ENCODE measurements at regions not wholly inside any gene's neighbourhood (a gene's known extent, or its start where the extent isn't known, plus 50 kb on each side); places are given as distances from the start of the nearest gene placed in this dataset.

DNA sequence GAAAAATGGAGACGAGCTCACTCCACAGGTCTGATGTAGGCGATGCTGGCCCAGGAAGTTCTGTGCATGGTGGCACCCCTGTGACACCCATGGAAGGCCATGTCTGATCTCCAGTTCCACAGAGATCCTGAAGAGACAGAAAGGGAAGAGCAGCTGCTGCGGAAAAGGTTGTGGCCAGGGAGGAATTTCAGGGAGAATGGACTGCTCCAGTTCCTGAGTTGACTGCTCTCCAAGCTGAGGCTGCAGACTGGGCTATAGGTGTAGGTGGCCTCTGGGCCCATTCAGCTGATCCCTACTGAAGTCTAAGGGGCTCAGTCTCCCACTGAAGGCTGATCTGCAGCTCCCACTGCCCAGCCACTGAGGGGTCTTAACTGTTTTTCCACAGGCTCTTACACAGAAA lies 89.2 kb downstream of the ETS2 start:
- Histone ChIP-seq H3K4me3 (no peak overlapping the region), H3K27ac (ENCODE audit: low read depth) (no peak overlapping the region), H2AFZ (no peak overlapping the region; the same call in 1 of the 2 replicates), H3K36me3 (ENCODE audit: insufficient read depth) (no peaks in the 10 kb centered on the region), H3K27me3 (ENCODE audit: insufficient read depth) (no peaks in the 10 kb centered on the region), H3F3A (replicated peaks; ENCODE audit: low read depth) (no peaks in the 10 kb centered on the region), H3K4me2 (no peak overlapping the region), H3K4me1 (ENCODE audit: insufficient read depth) (no peaks in the 10 kb centered on the region), H3K79me2 (replicated peaks; ENCODE audit: insufficient read depth) (no peaks in the 10 kb centered on the region), H4K20me1 (replicated peaks; ENCODE audit: insufficient read depth) (no peaks in the 10 kb centered on the region), H3K9me2 (ENCODE audit: insufficient read depth) (0 out of 2 replicates have a peak, but pooled peaks cover 4% of the 10 kb centered on the region)
- Mint-ChIP-seq H3K36me3 (ENCODE audit: low read depth) (no peaks in the 10 kb centered on the region), H3K4me3 (no peak overlapping the region), H3K27me3 (ENCODE audit: insufficient read depth, low read depth, poor library complexity) (peaks cover 1% of the 10 kb centered on the region), H3K9me3 (peaks cover 6% of the 10 kb centered on the region; the same call in 1 of the 3 replicates), H3K27ac (no peak overlapping the region), H3K4me1 (no peaks in the 10 kb centered on the region)
- TF ChIP-seq, protein P1, sequence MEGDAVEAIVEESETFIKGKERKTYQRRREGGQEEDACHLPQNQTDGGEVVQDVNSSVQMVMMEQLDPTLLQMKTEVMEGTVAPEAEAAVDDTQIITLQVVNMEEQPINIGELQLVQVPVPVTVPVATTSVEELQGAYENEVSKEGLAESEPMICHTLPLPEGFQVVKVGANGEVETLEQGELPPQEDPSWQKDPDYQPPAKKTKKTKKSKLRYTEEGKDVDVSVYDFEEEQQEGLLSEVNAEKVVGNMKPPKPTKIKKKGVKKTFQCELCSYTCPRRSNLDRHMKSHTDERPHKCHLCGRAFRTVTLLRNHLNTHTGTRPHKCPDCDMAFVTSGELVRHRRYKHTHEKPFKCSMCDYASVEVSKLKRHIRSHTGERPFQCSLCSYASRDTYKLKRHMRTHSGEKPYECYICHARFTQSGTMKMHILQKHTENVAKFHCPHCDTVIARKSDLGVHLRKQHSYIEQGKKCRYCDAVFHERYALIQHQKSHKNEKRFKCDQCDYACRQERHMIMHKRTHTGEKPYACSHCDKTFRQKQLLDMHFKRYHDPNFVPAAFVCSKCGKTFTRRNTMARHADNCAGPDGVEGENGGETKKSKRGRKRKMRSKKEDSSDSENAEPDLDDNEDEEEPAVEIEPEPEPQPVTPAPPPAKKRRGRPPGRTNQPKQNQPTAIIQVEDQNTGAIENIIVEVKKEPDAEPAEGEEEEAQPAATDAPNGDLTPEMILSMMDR (conservative IDR thresholded peaks at IDR 0.05; ENCODE audit: low read depth in 2 of 2): no peak
- TF ChIP-seq, protein P2, sequence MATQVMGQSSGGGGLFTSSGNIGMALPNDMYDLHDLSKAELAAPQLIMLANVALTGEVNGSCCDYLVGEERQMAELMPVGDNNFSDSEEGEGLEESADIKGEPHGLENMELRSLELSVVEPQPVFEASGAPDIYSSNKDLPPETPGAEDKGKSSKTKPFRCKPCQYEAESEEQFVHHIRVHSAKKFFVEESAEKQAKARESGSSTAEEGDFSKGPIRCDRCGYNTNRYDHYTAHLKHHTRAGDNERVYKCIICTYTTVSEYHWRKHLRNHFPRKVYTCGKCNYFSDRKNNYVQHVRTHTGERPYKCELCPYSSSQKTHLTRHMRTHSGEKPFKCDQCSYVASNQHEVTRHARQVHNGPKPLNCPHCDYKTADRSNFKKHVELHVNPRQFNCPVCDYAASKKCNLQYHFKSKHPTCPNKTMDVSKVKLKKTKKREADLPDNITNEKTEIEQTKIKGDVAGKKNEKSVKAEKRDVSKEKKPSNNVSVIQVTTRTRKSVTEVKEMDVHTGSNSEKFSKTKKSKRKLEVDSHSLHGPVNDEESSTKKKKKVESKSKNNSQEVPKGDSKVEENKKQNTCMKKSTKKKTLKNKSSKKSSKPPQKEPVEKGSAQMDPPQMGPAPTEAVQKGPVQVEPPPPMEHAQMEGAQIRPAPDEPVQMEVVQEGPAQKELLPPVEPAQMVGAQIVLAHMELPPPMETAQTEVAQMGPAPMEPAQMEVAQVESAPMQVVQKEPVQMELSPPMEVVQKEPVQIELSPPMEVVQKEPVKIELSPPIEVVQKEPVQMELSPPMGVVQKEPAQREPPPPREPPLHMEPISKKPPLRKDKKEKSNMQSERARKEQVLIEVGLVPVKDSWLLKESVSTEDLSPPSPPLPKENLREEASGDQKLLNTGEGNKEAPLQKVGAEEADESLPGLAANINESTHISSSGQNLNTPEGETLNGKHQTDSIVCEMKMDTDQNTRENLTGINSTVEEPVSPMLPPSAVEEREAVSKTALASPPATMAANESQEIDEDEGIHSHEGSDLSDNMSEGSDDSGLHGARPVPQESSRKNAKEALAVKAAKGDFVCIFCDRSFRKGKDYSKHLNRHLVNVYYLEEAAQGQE (IDR thresholded peaks at IDR 0.05; ENCODE audit: unreplicated experiment): no peak
- TF ChIP-seq POLR2AphosphoS5 (IDR thresholded peaks at IDR 0.05; ENCODE audit: low read depth) (no peak), ZNF114 (CRISPR knock-in tag; IDR thresholded peaks at IDR 0.05) (no peak), ZNF331 (CRISPR knock-in tag; IDR thresholded peaks at IDR 0.05; ENCODE audit: low read depth) (no peak), EZH2phosphoT487 (IDR thresholded peaks at IDR 0.05; ENCODE audit: unreplicated experiment) (no peak), EZH2 (IDR thresholded peaks at IDR 0.05; ENCODE audit: low read depth, unreplicated experiment) (no peak), STAT1 (IDR thresholded peaks at IDR 0.05; ENCODE audit: unreplicated experiment) (no peak), NANOG (IDR thresholded peaks at IDR 0.05; ENCODE audit: borderline replicate concordance) (no peak), CREB1 (CRISPR knock-in tag; IDR thresholded peaks at IDR 0.05; ENCODE audit: low read depth) (no peak), JUNB (IDR thresholded peaks at IDR 0.05; ENCODE audit: unreplicated experiment) (no peak)
- TF ChIP-seq, protein P3, sequence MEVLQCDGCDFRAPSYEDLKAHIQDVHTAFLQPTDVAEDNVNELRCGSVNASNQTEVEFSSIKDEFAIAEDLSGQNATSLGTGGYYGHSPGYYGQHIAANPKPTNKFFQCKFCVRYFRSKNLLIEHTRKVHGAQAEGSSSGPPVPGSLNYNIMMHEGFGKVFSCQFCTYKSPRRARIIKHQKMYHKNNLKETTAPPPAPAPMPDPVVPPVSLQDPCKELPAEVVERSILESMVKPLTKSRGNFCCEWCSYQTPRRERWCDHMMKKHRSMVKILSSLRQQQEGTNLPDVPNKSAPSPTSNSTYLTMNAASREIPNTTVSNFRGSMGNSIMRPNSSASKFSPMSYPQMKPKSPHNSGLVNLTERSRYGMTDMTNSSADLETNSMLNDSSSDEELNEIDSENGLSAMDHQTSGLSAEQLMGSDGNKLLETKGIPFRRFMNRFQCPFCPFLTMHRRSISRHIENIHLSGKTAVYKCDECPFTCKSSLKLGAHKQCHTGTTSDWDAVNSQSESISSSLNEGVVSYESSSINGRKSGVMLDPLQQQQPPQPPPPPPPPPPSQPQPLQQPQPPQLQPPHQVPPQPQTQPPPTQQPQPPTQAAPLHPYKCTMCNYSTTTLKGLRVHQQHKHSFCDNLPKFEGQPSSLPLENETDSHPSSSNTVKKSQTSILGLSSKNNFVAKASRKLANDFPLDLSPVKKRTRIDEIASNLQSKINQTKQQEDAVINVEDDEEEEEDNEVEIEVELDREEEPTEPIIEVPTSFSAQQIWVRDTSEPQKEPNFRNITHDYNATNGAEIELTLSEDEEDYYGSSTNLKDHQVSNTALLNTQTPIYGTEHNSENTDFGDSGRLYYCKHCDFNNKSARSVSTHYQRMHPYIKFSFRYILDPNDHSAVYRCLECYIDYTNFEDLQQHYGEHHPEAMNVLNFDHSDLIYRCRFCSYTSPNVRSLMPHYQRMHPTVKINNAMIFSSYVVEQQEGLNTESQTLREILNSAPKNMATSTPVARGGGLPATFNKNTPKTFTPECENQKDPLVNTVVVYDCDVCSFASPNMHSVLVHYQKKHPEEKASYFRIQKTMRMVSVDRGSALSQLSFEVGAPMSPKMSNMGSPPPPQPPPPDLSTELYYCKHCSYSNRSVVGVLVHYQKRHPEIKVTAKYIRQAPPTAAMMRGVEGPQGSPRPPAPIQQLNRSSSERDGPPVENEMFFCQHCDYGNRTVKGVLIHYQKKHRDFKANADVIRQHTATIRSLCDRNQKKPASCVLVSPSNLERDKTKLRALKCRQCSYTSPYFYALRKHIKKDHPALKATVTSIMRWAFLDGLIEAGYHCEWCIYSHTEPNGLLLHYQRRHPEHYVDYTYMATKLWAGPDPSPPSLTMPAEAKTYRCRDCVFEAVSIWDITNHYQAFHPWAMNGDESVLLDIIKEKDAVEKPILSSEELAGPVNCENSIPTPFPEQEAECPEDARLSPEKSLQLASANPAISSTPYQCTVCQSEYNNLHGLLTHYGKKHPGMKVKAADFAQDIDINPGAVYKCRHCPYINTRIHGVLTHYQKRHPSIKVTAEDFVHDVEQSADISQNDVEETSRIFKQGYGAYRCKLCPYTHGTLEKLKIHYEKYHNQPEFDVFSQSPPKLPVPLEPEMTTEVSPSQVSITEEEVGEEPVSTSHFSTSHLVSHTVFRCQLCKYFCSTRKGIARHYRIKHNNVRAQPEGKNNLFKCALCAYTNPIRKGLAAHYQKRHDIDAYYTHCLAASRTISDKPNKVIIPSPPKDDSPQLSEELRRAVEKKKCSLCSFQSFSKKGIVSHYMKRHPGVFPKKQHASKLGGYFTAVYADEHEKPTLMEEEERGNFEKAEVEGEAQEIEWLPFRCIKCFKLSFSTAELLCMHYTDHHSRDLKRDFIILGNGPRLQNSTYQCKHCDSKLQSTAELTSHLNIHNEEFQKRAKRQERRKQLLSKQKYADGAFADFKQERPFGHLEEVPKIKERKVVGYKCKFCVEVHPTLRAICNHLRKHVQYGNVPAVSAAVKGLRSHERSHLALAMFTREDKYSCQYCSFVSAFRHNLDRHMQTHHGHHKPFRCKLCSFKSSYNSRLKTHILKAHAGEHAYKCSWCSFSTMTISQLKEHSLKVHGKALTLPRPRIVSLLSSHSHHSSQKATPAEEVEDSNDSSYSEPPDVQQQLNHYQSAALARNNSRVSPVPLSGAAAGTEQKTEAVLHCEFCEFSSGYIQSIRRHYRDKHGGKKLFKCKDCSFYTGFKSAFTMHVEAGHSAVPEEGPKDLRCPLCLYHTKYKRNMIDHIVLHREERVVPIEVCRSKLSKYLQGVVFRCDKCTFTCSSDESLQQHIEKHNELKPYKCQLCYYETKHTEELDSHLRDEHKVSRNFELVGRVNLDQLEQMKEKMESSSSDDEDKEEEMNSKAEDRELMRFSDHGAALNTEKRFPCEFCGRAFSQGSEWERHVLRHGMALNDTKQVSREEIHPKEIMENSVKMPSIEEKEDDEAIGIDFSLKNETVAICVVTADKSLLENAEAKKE (CRISPR knock-in tag; IDR thresholded peaks at IDR 0.05): no peak
- TF ChIP-seq, protein P4, sequence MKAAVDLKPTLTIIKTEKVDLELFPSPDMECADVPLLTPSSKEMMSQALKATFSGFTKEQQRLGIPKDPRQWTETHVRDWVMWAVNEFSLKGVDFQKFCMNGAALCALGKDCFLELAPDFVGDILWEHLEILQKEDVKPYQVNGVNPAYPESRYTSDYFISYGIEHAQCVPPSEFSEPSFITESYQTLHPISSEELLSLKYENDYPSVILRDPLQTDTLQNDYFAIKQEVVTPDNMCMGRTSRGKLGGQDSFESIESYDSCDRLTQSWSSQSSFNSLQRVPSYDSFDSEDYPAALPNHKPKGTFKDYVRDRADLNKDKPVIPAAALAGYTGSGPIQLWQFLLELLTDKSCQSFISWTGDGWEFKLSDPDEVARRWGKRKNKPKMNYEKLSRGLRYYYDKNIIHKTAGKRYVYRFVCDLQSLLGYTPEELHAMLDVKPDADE (IDR thresholded peaks at IDR 0.05): no peak
- no peak for ATAC-seq
- DNase-seq (ENCODE audit: low spot score): no peak
